ENCODE measurements at regions not wholly inside any gene's neighbourhood (a gene's known extent, or its start where the extent isn't known, plus 50 kb on each side); places are given as distances from the start of the nearest gene placed in this dataset.

- no peak for TF ChIP-seq CTCF (IDR thresholded peaks at IDR 0.05)
- TF ChIP-seq POLR2A (IDR thresholded peaks at IDR 0.05), result no peak
These were observed 949.2 kb downstream of the GALC start for GRCh38 chr14:87043667-87044200.

Data from adrenal gland (tissue), 5 donors.